GM12878 (cell line): ENCODE measurements at regions not wholly inside any gene's neighbourhood (a gene's known extent, or its start where the extent isn't known, plus 50 kb on each side); places are given as distances from the start of the nearest gene placed in this dataset.

Source experiments
- CTCF ChIP-seq, 3 experiments: IDR thresholded peaks in 2 of 3; conservative IDR thresholded peaks in 1 of 3; 2 replicates each; pipeline ENCODE4 v1.5.1; 2011; ENCODE audit warnings: low read depth in 3 of 3, low read length in 3 of 3, mild to moderate bottlenecking in 3 of 3, control low read depth in 2 of 3, moderate library complexity in 2 of 3, inconsistent platforms in 1 of 3, mixed read lengths in 1 of 3; ENCODE audit not compliant: control insufficient read depth in 2 of 3, insufficient read depth in 1 of 3; ENCODE audit errors: extremely low read depth in 1 of 3
- EED ChIP-seq: sonication (generic); IDR thresholded peaks from 2 replicates; pipeline ENCODE4 v1.6.1; 2016; ENCODE audit warnings: antibody characterized with exemption, low read depth
- EP300 ChIP-seq, 2 experiments: fragments of 150-350 bp in 1 of 2; IDR thresholded peaks; 2 replicates each; pipeline ENCODE4 v1.6.1; 2011 to 2012; ENCODE audit warnings: low read depth in 2 of 2, low read length in 2 of 2, borderline replicate concordance in 1 of 2, improper control_type of control experiment in 1 of 2, inconsistent platforms in 1 of 2; ENCODE audit not compliant: control insufficient read depth in 1 of 2
- ESRRA ChIP-seq: IDR thresholded peaks from 2 replicates; pipeline ENCODE4 v1.6.1; 2012; ENCODE audit warnings: mild to moderate bottlenecking, low read length, improper control_type of control experiment
- EZH2 ChIP-seq: IDR thresholded peaks from 2 replicates; pipeline ENCODE4 v1.6.1; 2012; ENCODE audit warnings: low read depth, mild to moderate bottlenecking, control low read depth, inconsistent platforms, low read length, borderline replicate concordance; ENCODE audit not compliant: control insufficient read depth
- FOXM1 ChIP-seq: IDR thresholded peaks from 2 replicates; pipeline ENCODE4 v1.6.1; 2012; ENCODE audit warnings: low read depth, mild to moderate bottlenecking, inconsistent platforms, low read length, moderate library complexity
- RAD21 ChIP-seq: IDR thresholded peaks from 2 replicates; pipeline ENCODE4 v1.6.1; 2011; ENCODE audit warnings: mild to moderate bottlenecking, low read depth, low read length, moderate library complexity; ENCODE audit not compliant: insufficient read depth
- RCOR1 ChIP-seq: conservative IDR thresholded peaks from 2 replicates; pipeline ENCODE4 v1.6.1; 2012; ENCODE audit warnings: low read depth, low read length, improper control_type of control experiment
- SMC3 ChIP-seq: IDR thresholded peaks from 2 replicates; pipeline ENCODE4 v1.6.1; 2011; ENCODE audit warnings: low read length, improper control_type of control experiment, borderline replicate concordance
- TAF1 ChIP-seq: IDR thresholded peaks from 2 replicates; pipeline ENCODE4 v1.6.1; 2011; ENCODE audit warnings: mild to moderate bottlenecking, low read depth, low read length, borderline replicate concordance
- TF ChIP-seq, protein P1 (sequence below): IDR thresholded peaks from 2 replicates; pipeline ENCODE4 v1.6.1; 2012; ENCODE audit warnings: mild to moderate bottlenecking, low read depth, low read length
- TF ChIP-seq, protein P2 (sequence below): IDR thresholded peaks from 2 replicates; pipeline ENCODE4 v1.6.1; 2012; ENCODE audit warnings: low read depth, low read length, improper control_type of control experiment
- TF ChIP-seq, protein P3 (sequence below): IDR thresholded peaks from 2 replicates; pipeline ENCODE4 v1.6.1; 2012; ENCODE audit warnings: low read depth, low read length, improper control_type of control experiment
- TF ChIP-seq, protein P4 (sequence below): IDR thresholded peaks from 2 replicates; pipeline ENCODE4 v1.6.1; 2012; ENCODE audit warnings: low read depth, low read length, improper control_type of control experiment

DNA sequence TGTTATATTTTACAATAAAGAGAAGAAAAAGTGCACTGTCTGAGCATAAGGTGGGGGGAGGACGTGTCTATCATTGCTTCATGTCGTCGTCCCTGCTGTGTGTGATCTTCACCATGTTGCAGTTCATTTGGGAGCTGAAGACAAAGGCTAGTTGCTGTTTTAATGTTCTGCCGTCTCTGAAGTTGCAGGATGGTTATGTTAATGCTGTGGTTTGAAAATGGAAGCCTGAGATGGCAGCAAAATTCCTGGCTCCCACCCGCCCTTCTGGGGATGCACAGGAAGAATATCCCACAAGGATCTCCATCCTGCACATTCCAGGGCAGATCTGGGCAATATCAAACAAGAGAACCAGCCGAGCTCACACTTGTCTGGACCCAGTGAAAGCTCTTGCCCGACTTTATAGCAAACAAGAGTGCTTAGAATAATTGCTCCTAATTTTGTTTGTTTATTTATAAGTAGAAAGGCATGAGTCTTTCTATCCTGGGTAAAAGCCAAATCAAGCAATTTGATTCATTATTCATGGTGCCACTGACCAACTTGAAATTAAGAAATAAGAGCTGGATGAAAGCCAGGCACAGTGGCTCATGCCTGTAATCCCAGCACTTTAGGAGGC is 110.3 kb upstream of the ABCC4 start:
- TF ChIP-seq TAF1 (no peak), EP300 (IDR thresholded peaks at IDR 0.05; ENCODE audit: borderline replicate concordance in 1 of 2, control insufficient read depth in 1 of 2, low read depth in 2 of 2, low read length in 2 of 2) (no peak), ESRRA (no peak), EZH2 (no peak), FOXM1 (no peak), CTCF (IDR thresholded peaks at IDR 0.05 in 2 of 3, conservative IDR thresholded peaks at IDR 0.05 in 1 of 3; ENCODE audit: control insufficient read depth in 2 of 3, extremely low read depth in 1 of 3, insufficient read depth in 1 of 3, low read depth in 3 of 3, low read length in 3 of 3) (no peak), SMC3 (no peak), RAD21 (no peak), RCOR1 (no peak), EED (no peak)
- TF ChIP-seq, protein P1, sequence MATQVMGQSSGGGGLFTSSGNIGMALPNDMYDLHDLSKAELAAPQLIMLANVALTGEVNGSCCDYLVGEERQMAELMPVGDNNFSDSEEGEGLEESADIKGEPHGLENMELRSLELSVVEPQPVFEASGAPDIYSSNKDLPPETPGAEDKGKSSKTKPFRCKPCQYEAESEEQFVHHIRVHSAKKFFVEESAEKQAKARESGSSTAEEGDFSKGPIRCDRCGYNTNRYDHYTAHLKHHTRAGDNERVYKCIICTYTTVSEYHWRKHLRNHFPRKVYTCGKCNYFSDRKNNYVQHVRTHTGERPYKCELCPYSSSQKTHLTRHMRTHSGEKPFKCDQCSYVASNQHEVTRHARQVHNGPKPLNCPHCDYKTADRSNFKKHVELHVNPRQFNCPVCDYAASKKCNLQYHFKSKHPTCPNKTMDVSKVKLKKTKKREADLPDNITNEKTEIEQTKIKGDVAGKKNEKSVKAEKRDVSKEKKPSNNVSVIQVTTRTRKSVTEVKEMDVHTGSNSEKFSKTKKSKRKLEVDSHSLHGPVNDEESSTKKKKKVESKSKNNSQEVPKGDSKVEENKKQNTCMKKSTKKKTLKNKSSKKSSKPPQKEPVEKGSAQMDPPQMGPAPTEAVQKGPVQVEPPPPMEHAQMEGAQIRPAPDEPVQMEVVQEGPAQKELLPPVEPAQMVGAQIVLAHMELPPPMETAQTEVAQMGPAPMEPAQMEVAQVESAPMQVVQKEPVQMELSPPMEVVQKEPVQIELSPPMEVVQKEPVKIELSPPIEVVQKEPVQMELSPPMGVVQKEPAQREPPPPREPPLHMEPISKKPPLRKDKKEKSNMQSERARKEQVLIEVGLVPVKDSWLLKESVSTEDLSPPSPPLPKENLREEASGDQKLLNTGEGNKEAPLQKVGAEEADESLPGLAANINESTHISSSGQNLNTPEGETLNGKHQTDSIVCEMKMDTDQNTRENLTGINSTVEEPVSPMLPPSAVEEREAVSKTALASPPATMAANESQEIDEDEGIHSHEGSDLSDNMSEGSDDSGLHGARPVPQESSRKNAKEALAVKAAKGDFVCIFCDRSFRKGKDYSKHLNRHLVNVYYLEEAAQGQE = no peak
- TF ChIP-seq, protein P2, sequence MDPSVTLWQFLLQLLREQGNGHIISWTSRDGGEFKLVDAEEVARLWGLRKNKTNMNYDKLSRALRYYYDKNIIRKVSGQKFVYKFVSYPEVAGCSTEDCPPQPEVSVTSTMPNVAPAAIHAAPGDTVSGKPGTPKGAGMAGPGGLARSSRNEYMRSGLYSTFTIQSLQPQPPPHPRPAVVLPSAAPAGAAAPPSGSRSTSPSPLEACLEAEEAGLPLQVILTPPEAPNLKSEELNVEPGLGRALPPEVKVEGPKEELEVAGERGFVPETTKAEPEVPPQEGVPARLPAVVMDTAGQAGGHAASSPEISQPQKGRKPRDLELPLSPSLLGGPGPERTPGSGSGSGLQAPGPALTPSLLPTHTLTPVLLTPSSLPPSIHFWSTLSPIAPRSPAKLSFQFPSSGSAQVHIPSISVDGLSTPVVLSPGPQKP = no peak
- TF ChIP-seq, protein P3, sequence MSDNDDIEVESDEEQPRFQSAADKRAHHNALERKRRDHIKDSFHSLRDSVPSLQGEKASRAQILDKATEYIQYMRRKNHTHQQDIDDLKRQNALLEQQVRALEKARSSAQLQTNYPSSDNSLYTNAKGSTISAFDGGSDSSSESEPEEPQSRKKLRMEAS = no peak
- TF ChIP-seq, protein P4, sequence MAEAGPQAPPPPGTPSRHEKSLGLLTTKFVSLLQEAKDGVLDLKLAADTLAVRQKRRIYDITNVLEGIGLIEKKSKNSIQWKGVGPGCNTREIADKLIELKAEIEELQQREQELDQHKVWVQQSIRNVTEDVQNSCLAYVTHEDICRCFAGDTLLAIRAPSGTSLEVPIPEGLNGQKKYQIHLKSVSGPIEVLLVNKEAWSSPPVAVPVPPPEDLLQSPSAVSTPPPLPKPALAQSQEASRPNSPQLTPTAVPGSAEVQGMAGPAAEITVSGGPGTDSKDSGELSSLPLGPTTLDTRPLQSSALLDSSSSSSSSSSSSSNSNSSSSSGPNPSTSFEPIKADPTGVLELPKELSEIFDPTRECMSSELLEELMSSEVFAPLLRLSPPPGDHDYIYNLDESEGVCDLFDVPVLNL = no peak
